SK-N-SH (cell line): ENCODE measurements at regions not wholly inside any gene's neighbourhood (a gene's known extent, or its start where the extent isn't known, plus 50 kb on each side); places are given as distances from the start of the nearest gene placed in this dataset.

Experiments
- EP300 ChIP-seq, 2 experiments: IDR thresholded peaks; 2 replicates each; pipeline versions ENCODE4 v1.4.0 to v1.6.1; 2012; ENCODE audit warnings: borderline replicate concordance in 1 of 2, low read depth in 1 of 2, low read length in 1 of 2
- FOXJ3 ChIP-seq: sonication (generic); formaldehyde crosslinking; IDR thresholded peaks from 2 replicates; pipeline ENCODE4 v1.5.1; 2020; ENCODE audit warnings: mild to moderate bottlenecking, missing genetic modification reagents
- JUND ChIP-seq: IDR thresholded peaks from 2 replicates; pipeline ENCODE4 v1.4.0; 2012
- MXI1 ChIP-seq: IDR thresholded peaks from 2 replicates; pipeline ENCODE4 v1.6.1; 2012; ENCODE audit warnings: mild to moderate bottlenecking, low read depth, low read length, improper control_type of control experiment
- POLR2AphosphoS5 ChIP-seq: IDR thresholded peaks from 2 replicates; pipeline ENCODE4 v1.6.1; 2012; ENCODE audit warnings: low read depth, low read length
- RAD21 ChIP-seq: IDR thresholded peaks from 2 replicates; pipeline ENCODE4 v1.6.1; 2012; ENCODE audit warnings: mild to moderate bottlenecking, low read length
- SIN3A ChIP-seq: IDR thresholded peaks from 2 replicates; pipeline ENCODE4 v1.6.1; 2012; ENCODE audit warnings: low read depth, mild to moderate bottlenecking, low read length, moderate library complexity, borderline replicate concordance
- YY1 ChIP-seq: IDR thresholded peaks from 2 replicates; pipeline ENCODE4 v1.4.0; 2012; ENCODE audit warnings: low read depth, mild to moderate bottlenecking
- TF ChIP-seq, protein P1 (sequence below): IDR thresholded peaks from 2 replicates; pipeline ENCODE4 v1.6.1; 2012; ENCODE audit warnings: mild to moderate bottlenecking, low read depth, low read length, moderate library complexity
- TF ChIP-seq, protein P2 (sequence below): IDR thresholded peaks from 2 replicates; pipeline ENCODE4 v1.4.0; 2012; ENCODE audit warnings: low read depth
- TF ChIP-seq, protein P3 (sequence below): fragments of 200-600 bp; sonication (generic); IDR thresholded peaks from 2 replicates; pipeline ENCODE4 v1.6.1; 2017; ENCODE audit warnings: antibody characterized with exemption, mild to moderate bottlenecking, moderate library complexity
- TF ChIP-seq, protein P4 (sequence below): IDR thresholded peaks from 2 replicates; pipeline ENCODE4; 2012

DNA sequence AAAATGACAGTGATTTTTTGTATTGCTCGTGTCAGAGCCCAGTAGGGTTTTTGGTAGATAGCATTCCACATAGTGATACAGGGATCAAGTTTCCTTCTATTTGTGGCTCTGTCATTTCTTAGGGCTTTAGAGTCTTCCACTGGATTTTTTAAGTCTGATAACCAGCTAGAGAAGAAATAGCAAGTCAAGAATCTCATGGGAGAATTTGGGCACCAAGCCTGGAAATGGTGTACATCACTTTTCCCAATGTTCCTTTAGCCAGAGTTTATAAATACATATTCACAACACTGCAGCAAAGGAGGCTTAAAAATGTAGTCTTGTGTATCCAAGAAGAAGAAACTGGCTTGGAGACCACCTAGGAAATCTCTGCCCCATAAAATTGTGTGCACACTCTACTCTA lies 647.1 kb upstream of the KLF4 start:
- TF ChIP-seq, protein P1, sequence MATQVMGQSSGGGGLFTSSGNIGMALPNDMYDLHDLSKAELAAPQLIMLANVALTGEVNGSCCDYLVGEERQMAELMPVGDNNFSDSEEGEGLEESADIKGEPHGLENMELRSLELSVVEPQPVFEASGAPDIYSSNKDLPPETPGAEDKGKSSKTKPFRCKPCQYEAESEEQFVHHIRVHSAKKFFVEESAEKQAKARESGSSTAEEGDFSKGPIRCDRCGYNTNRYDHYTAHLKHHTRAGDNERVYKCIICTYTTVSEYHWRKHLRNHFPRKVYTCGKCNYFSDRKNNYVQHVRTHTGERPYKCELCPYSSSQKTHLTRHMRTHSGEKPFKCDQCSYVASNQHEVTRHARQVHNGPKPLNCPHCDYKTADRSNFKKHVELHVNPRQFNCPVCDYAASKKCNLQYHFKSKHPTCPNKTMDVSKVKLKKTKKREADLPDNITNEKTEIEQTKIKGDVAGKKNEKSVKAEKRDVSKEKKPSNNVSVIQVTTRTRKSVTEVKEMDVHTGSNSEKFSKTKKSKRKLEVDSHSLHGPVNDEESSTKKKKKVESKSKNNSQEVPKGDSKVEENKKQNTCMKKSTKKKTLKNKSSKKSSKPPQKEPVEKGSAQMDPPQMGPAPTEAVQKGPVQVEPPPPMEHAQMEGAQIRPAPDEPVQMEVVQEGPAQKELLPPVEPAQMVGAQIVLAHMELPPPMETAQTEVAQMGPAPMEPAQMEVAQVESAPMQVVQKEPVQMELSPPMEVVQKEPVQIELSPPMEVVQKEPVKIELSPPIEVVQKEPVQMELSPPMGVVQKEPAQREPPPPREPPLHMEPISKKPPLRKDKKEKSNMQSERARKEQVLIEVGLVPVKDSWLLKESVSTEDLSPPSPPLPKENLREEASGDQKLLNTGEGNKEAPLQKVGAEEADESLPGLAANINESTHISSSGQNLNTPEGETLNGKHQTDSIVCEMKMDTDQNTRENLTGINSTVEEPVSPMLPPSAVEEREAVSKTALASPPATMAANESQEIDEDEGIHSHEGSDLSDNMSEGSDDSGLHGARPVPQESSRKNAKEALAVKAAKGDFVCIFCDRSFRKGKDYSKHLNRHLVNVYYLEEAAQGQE: no peak
- TF ChIP-seq, protein P2, sequence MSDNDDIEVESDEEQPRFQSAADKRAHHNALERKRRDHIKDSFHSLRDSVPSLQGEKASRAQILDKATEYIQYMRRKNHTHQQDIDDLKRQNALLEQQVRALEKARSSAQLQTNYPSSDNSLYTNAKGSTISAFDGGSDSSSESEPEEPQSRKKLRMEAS: no peak
- TF ChIP-seq POLR2AphosphoS5 (no peak), JUND (no peak), RAD21 (no peak), EP300 (IDR thresholded peaks at IDR 0.05; ENCODE audit: borderline replicate concordance in 1 of 2, low read depth in 1 of 2, low read length in 1 of 2) (no peak), YY1 (no peak), FOXJ3 (CRISPR knock-in tag) (no peak), SIN3A (no peak), MXI1 (no peak)
- TF ChIP-seq, protein P3, sequence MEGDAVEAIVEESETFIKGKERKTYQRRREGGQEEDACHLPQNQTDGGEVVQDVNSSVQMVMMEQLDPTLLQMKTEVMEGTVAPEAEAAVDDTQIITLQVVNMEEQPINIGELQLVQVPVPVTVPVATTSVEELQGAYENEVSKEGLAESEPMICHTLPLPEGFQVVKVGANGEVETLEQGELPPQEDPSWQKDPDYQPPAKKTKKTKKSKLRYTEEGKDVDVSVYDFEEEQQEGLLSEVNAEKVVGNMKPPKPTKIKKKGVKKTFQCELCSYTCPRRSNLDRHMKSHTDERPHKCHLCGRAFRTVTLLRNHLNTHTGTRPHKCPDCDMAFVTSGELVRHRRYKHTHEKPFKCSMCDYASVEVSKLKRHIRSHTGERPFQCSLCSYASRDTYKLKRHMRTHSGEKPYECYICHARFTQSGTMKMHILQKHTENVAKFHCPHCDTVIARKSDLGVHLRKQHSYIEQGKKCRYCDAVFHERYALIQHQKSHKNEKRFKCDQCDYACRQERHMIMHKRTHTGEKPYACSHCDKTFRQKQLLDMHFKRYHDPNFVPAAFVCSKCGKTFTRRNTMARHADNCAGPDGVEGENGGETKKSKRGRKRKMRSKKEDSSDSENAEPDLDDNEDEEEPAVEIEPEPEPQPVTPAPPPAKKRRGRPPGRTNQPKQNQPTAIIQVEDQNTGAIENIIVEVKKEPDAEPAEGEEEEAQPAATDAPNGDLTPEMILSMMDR: no peak
- TF ChIP-seq, protein P4, sequence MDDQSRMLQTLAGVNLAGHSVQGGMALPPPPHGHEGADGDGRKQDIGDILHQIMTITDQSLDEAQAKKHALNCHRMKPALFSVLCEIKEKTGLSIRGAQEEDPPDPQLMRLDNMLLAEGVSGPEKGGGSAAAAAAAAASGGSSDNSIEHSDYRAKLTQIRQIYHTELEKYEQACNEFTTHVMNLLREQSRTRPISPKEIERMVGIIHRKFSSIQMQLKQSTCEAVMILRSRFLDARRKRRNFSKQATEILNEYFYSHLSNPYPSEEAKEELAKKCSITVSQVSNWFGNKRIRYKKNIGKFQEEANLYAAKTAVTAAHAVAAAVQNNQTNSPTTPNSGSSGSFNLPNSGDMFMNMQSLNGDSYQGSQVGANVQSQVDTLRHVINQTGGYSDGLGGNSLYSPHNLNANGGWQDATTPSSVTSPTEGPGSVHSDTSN: no peak
